GM18951 (cell line): ENCODE measurements at regions not wholly inside any gene's neighbourhood (a gene's known extent, or its start where the extent isn't known, plus 50 kb on each side); places are given as distances from the start of the nearest gene placed in this dataset.
"Not testable (repeated sequence)": the region's sequence is repeated elsewhere in the genome, so short reads cannot be mapped to it uniquely, and the experiment has no call there.

Experiments used
- POLR2A ChIP-seq: IDR thresholded peaks from 4 replicates; pipeline ENCODE4 v1.6.1; 2011; ENCODE audit warnings: mild to moderate bottlenecking; ENCODE audit not compliant: insufficient read length, insufficient read depth; ENCODE audit errors: extremely low read depth
- in situ Hi-C: fragments of 300-500 bp; cut with MboI; formaldehyde crosslinking; loops from one replicate; pipeline ENCODE4 v1.12.0; 2022; ENCODE audit warnings: low sequenced_read_pairs, mixed read lengths, inconsistent platforms; ENCODE audit not compliant: unreplicated experiment

- TF ChIP-seq POLR2A, result no peak
Observed at GRCh38 chr4:38464328-38464727, 199.7 kb upstream of the KLF3 start.

GRCh38 chr4:38466401-38466800 lies 197.6 kb upstream of the KLF3 start:
- TF ChIP-seq POLR2A, result no peak
- in situ Hi-C loops, result no loop called here

More at GRCh38 chr4:38464328-38464727, 199.7 kb upstream of the KLF3 start:
- in situ Hi-C loops, result no loop called here

- no peak for TF ChIP-seq POLR2A
- in situ Hi-C loops, result no loop called here
Observed at GRCh38 chr4:38467296-38467695, 196.7 kb upstream of the KLF3 start.

GRCh38 chr4:38468339-38468866 lies 195.6 kb upstream of the KLF3 start:
- in situ Hi-C loops, result no loop called here
- no peak for TF ChIP-seq POLR2A

- TF ChIP-seq POLR2A, result no peak
- in situ Hi-C loops, result no loop called here
Observed at GRCh38 chr4:38469410-38469809, 194.6 kb upstream of the KLF3 start.

- in situ Hi-C loops, result no loop called here
Observed at GRCh38 chr4:38470735-38471262, 193.2 kb upstream of the KLF3 start.

GRCh38 chr4:38482696-38483095 lies 181.3 kb upstream of the KLF3 start:
- no peak for TF ChIP-seq POLR2A
- in situ Hi-C loops, result no loop called here

More at GRCh38 chr4:38470735-38471262, 193.2 kb upstream of the KLF3 start:
- no peak for TF ChIP-seq POLR2A

GRCh38 chr4:38483628-38484027 lies 180.4 kb upstream of the KLF3 start:
- in situ Hi-C loops, result not testable (repeated sequence)

- TF ChIP-seq POLR2A, result no peak
- in situ Hi-C loops, result no loop called here
Observed at GRCh38 chr4:38489011-38489861, 174.8 kb upstream of the KLF3 start.

GRCh38 chr4:38489924-38490639 lies 173.9 kb upstream of the KLF3 start:
- in situ Hi-C loops, result no loop called here
- TF ChIP-seq POLR2A, result no peak

GRCh38 chr4:38490753-38491446 lies 173.1 kb upstream of the KLF3 start:
- in situ Hi-C loops, result no loop called here
- TF ChIP-seq POLR2A, result no peak

GRCh38 chr4:38491854-38492478 lies 172.0 kb upstream of the KLF3 start:
- no peak for TF ChIP-seq POLR2A
- in situ Hi-C loops, result no loop called here

GRCh38 chr4:38493066-38493465 lies 170.9 kb upstream of the KLF3 start:
- TF ChIP-seq POLR2A, result no peak
- in situ Hi-C loops, result no loop called here

- TF ChIP-seq POLR2A, result no peak
- in situ Hi-C loops, result no loop called here
Observed at GRCh38 chr4:38495446-38495845, 168.6 kb upstream of the KLF3 start.
